GM21367 (cell line): ENCODE measurements at regions not wholly inside any gene's neighbourhood (a gene's known extent, or its start where the extent isn't known, plus 50 kb on each side); places are given as distances from the start of the nearest gene placed in this dataset.
"Not testable (repeated sequence)": the region's sequence is repeated elsewhere in the genome, so short reads cannot be mapped to it uniquely, and the experiment has no call there.

Experiments
- ATAC-seq: cut with Tn5 transposase; IDR thresholded peaks from one replicate; pipeline ENCODE4 v1.9.1; 2021; ENCODE audit not compliant: unreplicated experiment

DNA sequence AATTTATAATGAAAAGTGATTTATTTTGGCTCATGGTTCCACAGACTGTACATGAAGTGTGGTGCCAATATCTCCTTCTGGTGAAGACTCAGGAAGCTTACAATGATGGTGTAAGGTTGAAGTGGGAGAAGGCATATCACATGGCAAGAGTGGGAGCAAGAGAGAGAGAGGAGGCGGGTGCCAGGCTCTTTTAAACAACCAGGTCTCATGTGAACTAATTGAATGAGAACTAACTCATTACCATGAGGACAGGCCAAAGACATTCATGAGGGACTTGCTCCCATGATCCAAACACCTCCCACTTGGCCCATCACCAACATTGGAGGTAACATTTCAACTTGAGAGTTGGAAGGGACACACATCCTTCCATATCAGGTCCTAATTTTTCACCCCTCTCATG is 155.2 kb downstream of the SLC38A4 start:
- ATAC-seq: no peak

DNA sequence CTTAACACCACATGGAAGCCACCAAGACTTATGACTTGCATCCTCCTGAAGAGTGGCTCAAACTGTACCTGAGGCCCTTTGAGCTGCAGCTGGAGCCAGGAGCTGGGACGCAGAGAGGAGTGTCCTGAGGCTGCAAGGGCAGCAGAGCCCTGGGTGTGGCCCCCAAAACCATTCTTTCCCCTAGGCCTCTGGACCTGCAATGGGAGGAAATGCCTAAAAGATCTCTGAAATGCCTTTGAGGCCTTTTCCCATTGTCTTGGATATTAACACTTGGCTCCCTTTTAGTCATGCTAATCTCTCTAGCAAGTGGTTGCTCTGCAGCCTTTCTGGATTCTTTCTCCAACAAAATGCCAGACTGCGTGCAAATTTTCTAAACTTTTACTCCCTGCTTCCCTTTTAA is 156.1 kb downstream of the SLC38A4 start:
- no peak for ATAC-seq

DNA sequence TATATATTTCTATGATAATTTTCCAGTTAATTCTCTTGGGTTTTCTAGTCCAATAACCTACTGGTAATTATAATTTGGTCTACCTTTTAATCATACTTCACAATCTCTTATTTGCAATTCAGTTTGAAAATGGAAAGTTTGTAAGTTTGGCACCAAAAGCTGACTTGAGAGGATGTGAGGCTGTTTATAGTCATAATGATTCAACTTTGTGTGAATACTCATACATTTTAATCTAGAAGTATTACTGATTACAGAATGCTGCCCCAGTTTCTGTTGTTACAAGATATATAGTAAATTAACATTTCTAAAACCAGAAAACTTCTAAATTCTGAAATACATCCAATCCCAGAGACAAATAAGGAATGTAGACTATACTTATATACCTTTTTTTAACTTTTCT is 158.2 kb downstream of the SLC38A4 start:
- no peak for ATAC-seq

DNA sequence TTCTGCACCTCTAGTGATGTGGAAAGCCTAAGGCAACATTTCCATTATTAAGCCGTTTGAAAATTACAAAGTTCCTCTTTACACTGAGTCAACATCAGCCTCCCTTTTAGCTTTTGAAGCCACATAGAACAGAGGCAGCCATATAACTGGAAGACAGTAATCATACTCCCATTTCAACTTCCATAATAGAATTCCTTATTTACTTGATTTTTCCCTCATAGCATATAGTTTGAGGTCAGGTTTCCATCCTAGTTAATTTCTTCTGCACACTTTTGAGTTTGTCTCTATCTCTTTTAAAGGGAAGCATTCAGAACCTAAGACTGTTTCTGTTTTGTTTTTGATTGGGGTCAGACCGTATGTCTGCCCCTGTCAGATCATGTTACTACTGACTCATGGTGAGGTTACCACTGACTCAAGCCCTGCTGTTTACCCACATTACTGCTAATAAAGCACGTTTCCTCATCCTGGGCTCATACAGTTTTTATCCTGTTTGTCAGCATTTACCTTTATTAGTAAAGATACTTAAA is 161.0 kb downstream of the SLC38A4 start:
- no peak for ATAC-seq

DNA sequence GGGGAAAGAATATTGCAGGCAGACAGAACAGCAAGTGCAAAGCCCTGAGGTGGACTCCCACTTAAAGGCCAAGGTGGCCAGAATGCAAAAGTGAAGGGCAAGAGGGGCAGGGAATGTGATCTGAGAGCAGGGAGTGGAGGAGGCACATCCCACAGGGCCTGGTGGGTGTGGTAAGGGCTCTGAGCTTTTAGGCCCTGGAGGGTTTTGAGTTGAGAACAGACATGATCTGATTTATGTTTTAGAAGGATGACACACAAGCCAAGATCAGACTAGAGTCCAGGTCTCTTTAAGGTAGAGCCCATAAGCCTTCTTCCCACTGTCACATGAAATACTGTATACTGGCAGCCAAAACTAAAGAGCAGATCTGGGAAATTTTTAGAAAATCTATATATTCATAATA is 162.5 kb downstream of the SLC38A4 start:
- ATAC-seq: no peak

DNA sequence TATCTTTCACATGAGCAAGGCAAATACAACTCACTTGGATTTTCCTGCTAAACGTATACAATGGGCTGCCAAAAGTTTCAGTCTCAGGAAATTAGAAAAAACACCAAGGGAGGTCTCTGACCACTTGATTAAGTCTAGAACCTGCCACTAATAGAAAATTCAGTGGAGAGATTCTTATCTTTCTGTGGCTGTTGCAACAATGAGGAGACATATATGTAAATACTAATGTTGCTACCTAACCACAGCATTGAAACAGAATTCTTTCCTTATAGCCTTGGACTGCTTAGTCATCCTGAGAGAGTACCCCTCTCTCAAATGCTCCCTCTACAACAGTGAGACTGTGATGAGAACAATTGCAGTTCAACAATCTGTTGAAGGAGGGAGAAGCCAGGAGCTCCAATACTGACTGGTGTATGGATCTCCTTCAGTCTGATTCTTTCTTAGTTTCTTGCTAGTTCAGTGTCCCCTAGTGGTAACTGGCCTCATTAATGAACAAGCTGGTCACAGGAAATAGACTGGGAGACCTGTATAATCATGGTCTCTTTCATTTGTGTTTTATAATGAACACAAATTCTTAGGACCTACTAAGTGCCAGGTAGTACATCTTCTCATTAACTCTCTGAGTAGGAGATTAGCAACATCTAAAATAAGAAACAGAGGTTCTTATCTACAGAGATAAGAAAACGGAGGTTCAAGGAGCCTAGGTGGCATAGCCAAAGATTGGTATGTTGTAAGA is 164.5 kb downstream of the SLC38A4 start:
- peak; percentile 83 for ATAC-seq

DNA sequence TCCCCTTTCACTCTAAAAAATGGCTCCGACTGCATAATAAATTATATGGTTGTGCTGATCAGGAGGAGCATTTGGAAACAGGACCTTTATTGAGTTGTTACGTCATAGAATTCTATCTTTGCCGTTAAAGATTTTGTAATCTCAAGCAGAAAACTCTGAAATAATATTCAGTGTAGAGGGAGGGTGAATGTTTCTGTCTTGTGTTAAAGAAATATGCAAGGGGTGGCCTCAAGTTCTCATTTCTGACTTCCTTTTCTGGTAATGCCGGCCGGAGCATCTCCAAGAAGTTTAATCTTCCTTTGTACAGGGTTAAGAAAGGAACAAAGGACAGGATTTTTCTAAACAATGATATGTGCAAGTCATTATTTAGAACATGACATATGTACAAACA is 165.1 kb downstream of the SLC38A4 start:
- no peak for ATAC-seq

DNA sequence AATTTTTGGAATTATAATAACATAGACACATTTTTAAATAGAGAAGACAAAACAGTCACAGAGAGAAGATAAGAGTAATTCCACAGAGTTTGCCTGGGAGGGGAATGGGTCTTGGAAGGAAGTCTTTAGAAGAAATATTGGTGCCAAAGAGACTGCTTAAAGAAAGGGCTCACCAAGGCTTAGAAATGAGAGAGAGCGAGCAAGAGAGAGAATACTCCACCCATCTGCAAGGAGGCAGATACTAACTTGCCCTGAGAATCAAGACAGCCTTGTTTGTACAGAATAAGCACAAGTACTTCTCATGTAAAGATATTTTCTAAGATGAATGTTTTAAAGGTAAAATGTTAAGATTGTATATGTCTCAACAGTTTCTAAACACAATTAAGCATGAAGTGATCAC is 165.5 kb downstream of the SLC38A4 start:
- no peak for ATAC-seq

DNA sequence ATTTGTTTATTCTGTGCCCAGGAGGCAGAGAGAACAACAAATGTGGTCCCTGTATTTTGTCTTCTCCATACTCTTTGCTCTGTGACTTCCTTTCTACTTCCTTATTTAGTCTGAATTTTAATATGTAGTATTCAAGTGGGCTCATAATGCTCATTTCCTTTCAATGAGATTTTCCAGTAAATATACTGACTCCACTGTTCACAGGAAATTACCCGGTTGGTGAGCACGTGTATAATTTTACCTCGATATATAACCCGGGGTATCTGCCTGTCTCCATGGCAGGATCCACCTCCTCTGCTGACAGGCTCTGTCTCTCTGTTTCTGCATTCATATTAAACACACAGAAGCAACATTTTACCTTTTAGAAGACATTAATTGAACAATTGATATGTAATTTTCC is 166.0 kb downstream of the SLC38A4 start:
- no peak for ATAC-seq

DNA sequence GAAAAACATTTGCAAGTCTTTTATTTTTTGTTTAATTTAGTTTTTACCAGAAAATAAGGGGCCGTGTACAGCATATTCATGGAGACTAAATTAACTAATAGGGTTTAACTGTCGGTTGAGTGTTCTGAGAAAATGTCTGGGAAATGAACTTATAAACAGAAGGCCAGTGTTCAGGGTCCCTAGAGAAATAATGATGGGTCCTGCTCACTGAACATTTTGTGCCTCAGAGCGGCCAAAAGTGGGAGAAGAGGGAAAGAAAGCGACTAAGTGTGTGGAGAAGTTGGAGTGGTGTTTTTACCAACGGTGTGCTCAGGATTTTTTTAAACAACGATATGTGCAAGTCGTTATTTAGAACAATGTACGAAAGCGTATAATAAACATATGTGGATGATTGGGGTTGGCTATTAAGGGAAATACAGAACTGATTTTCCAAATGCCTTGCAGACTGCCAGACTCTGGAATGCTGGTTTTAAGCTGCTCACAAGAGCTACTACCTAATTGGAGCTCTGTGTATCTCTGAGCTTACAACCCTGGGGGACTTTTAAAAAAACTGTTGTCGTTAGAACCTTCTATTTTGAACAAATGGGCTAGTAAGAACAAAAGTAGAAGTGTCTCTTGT is 166.7 kb downstream of the SLC38A4 start:
- no peak for ATAC-seq

DNA sequence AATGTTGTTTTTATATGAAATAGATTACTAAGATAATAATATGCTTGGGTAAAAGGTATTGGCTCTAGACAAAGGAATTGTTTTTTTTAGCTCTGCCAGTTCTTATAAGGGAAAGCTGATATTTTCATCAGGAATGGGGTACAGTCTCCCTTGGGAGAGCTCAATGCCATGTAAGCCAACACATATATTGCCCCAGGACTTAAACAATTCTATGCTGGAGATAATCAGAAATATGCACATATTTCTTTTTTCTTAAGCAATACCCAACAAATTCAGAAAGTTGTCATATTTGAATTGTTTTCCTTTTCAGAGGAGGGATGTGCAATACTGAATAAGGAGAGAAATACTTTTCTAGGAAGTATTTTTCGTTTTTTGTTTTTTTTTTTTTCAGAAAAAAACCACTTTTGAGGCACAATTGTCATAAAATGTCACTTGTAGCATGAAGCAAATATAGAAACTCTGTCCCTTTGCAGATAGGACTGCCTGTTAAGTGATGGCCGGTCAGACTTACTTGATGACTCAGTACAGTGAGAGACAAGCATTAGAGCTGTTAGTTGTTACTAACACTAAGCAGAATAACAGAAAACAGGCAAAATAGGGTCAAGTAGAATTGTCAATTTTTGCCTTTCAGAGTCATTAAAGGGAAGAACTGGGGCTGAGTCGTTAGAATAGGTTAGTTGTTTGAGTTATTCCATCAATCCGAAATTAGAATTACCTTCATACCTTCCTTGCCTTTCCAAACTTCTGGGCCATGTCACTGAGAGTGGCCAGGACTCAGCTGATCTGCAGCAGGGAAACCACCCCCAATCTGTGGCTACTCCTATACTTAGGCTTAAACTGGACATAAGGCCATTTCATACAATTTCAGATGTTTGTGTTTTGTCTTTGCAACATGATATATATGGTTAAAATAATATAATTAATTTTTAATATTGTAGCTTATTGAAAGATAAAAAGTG is 168.1 kb downstream of the SLC38A4 start:
- ATAC-seq: no peak

DNA sequence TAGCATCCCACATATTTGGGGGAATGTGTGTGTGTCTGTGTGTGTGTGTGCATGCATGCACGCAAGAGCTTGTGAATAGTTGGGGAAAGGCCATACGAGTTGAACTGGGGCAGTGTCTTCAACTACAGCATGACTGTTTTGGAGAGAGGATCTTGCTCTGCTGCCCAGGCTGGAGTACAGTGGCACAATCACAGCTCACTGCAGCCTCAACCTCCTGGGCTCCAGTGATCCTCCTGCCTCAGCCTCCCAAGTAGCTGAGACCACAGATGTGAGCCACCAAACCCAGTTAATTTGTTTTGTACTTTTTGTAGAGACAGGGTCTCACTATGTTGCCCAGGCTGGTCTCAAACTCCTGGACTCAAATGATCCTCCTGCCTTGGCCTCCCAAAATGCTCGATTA is 169.8 kb downstream of the SLC38A4 start:
- ATAC-seq: not testable (repeated sequence)

DNA sequence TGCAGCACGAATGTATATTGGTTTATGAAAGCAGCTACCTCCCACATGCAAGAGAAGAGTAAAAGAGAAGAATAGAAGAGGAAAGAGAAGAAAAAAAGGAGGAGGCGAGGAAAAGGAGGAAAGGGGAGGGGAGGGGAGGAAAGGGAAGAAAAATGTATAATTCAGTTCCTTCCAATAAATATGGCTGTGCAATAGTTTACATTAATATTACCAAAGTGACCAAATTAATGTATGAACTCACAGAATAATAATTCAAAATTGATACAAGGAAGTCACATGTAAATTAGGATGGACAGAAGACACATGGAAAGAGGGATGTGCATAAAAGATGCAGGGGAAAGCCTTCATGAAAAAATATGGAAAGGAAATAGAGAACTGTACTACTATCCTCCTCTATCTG is 172.5 kb downstream of the SLC38A4 start:
- ATAC-seq: no peak

DNA sequence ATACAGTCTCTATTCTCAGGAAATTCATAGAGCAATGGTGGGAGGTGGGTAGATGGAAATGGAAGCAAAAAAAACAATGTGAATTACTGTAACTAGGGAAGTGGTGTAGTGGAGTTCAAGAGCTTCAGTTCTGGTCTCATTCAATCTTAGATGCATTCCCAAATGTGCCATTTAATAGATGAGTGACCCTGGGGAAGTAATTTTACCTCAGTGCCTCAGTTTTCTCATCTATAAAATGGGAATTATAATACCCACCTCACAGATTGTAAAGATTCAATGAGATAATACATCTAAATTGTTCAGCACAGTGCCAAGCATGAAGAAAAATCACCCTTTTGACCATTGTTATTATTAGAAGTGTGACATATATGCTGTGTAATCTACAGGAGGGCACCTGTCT is 173.1 kb downstream of the SLC38A4 start:
- ATAC-seq: no peak

DNA sequence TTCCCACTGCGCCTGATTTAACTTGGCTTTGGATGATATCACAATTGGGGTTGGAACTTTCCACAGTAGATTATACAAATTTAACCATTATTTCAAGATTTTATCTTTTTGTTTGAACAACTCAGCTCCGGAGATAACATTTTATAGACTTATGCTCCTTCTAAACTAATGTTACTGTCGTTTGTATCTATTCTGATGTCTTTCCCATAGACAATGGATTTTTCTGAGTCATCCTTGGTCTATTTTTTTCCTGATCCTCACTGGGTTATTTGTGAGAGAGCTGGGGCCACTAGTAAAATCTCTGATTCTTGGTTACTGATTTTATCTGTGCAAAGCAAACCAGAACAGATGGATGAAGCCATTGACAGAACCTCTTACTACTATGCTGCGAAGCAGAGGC is 175.1 kb downstream of the SLC38A4 start:
- no peak for ATAC-seq

DNA sequence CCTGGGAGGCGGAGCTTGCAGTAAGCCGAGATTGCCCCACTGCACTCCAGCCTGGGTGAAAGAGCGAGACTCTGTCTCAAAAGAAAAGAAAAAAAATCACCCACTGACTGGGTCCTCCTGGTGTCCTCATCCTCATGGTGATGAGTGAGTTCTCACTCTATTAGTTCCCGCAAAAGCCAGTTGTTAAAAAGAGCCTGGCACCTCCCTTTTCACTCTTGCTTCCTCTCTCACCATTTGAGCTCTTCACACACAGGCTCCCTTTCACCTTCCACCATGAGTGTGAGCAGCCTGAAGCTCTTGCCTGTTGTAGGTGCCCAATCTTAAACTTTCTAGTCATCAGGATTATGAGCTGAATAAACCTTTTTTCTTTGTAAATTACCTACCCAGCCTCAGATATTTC is 176.4 kb downstream of the SLC38A4 start:
- ATAC-seq: no peak

DNA sequence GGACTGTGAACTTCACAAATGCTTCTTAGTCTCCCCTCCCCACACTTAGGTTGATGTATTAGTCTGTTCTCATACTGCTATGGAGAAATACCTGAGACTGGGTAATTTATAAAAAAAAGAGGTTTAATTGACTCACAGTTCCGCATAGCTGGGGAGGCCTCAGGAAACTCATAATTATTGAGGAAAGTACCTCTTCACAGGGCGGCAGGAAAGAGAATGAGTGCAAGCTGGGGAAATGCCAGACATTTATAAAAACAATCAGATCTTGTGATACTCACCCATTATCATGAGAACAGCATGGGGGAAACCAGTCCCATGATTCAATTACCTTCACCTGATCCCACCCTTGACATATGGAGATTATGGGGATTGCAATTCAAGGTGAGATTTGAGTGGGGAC is 178.8 kb downstream of the SLC38A4 start:
- no peak for ATAC-seq

DNA sequence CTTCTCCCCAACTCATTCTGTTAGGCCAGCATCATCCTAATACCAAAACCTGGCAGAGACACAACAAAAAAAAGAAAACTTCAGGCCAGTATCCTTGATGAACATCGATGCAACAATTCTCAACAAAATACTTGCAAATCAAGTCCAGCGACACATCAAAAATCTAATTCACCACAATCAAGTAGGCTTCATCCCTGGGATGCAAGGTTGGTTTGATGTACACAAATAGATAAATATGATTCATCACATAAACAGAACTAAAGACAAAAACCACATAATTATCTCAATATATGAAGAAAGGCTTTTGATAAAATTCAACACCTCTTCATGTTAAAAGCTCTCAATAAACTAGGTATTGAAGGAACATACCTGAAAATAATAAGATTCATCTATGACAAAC is 184.1 kb downstream of the SLC38A4 start:
- not testable (repeated sequence) for ATAC-seq

DNA sequence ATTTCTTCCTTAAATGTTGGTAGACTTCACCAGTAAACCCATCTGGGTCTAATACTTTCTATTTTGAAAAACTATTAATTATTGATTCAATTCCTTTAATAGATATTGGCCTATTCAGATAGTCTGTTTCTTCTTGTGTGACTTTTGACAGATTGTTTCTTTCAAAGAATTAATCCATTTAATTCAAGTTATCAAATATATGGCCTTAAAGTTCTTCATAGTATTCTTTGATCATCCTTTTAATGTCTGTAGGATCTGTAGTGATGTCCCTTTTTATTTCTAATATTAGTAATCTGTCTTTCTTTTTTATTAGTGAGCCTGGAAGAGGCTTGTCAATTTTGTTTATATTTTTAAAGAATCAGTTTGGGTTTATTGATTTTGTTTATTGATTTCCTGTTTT is 190.0 kb downstream of the SLC38A4 start:
- no peak for ATAC-seq

DNA sequence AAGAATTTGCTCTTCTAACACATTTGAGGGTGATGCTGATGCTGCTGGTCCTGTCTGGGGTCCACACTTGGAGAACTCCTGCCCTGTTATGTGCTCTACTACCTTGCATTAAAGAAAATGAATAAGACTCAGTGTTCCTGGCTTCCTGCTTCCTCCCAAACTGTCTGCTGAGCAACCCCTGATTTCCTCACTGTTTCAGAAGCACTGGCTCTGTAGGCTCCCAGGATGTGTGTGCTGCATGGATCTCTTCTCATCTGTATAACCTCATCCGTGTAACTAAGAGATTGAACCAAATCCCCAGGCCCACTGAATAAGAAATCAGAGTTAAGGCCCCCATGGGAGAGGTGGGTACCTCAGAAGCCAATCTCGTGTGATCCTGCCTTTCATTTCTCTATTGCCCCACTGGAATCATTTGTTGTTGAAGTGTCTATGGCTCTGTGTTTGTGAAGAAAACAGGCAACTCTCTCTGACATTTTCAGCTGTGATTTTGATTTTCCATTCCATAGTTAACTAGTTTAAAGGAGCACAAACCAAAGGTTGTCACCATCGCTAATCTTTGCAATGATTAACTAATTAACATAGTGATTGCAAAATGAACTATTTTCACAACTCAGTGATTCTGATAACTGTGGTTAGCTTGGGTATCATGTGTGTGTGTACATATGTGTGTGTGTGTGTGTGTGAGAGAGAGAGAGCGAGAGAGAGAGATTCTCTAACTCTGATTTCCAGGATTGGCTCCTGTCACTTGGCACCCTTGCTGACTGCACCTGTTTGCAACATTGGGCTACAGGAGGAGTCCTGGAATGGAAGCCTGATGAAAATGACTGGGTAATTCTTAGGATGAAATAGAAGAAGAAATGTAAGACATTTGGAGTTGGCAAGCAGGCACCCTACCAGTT is 196.2 kb downstream of the SLC38A4 start:
- ATAC-seq: no peak

DNA sequence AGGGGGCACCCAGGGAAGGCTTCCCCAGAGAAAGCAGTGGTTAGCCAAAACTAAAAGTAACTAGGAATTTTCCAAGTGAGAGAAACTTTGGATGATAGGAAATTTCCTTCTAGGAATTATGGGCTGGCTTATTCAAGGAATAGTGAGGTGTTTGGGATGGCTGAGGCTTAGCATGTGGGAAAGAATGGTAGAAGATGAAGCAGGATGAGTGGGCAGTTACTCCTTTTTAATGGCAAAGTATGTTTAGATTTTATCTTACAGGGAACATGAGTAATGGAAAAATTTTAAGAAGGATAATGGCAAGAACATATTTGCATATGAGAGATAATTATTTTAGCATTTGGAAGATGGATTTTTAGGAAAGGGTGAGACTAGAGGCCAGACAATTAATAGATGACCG is 197.6 kb downstream of the SLC38A4 start:
- no peak for ATAC-seq
